Mesodermal cell (in vitro differentiated cells): ENCODE measurements at regions not wholly inside any gene's neighbourhood (a gene's known extent, or its start where the extent isn't known, plus 50 kb on each side); places are given as distances from the start of the nearest gene placed in this dataset.

Source experiments
- H3K27ac ChIP-seq: 2 replicates; pipeline ENCODE4 v1.7.0; 2013; ENCODE audit warnings: mild to moderate bottlenecking, low read depth, low read length, moderate library complexity; ENCODE audit not compliant: severe bottlenecking
- H3K36me3 ChIP-seq: 2 replicates; pipeline ENCODE4 v1.7.1; 2013; ENCODE audit warnings: mild to moderate bottlenecking, low read length, moderate library complexity; ENCODE audit not compliant: control insufficient read depth, insufficient read depth
- H3K4me1 ChIP-seq: one replicate; pipeline ENCODE4 v1.7.1; 2013; ENCODE audit warnings: mild to moderate bottlenecking, low read length; ENCODE audit not compliant: insufficient read depth, control insufficient read depth, poor library complexity, severe bottlenecking
- H3K4me3 ChIP-seq: 2 replicates; pipeline ENCODE4 v1.7.0; 2013; ENCODE audit warnings: low read length, control low read depth, mild to moderate bottlenecking; ENCODE audit not compliant: insufficient read depth, poor library complexity, severe bottlenecking; ENCODE audit errors: extremely low read depth
- H3K9me3 ChIP-seq: 2 replicates; pipeline ENCODE4 v1.7.1; 2013; ENCODE audit warnings: mild to moderate bottlenecking, low read length, moderate library complexity; ENCODE audit not compliant: control insufficient read depth
- WGBS, 2 experiments: methylation state at CpG; one replicate each; pipeline ENCODE4 v1.1.5; 2013; ENCODE audit warnings: missing lambda C conversion rate in 2 of 2; ENCODE audit not compliant: insufficient coverage in 2 of 2; 5-methylcytosine and 5-hydroxymethylcytosine counted together

GRCh38 chr10:84571146-84571545 is 242.8 kb downstream of the CCSER2 start:
- Histone ChIP-seq H3K36me3 (no peaks in the 10 kb centered on the region), H3K4me1 (peaks cover 3% of the 10 kb centered on the region), H3K27ac (no peak overlapping the region), H3K4me3 (no peak overlapping the region), H3K9me3 (no peaks in the 10 kb centered on the region)
- WGBS, 2 experiments, result 95 to 97% methylated on average over 5 to 22 of the region's 22 CpGs

- H3K27ac ChIP-seq, result no peak overlapping the region
- no CpG with 5 or more reads among the region's 1 CpG for WGBS, 2 experiments
- no peak overlapping the region for H3K4me3 ChIP-seq
- H3K9me3 ChIP-seq, result no peaks in the 10 kb centered on the region
- H3K4me1 ChIP-seq, result no peaks in the 10 kb centered on the region
- no peaks in the 10 kb centered on the region for H3K36me3 ChIP-seq
Measured at GRCh38 chr10:84574102-84574501, 245.7 kb downstream of the CCSER2 start.

GRCh38 chr10:84581976-84582375 is 253.6 kb downstream of the CCSER2 start:
- no peaks in the 10 kb centered on the region for H3K9me3 ChIP-seq
- no peak overlapping the region for H3K4me3 ChIP-seq
- H3K4me1 ChIP-seq, result no peaks in the 10 kb centered on the region
- 80 to 84% methylated on average over 6 of the region's 6 CpGs for WGBS, 2 experiments
- no peaks in the 10 kb centered on the region for H3K36me3 ChIP-seq
- H3K27ac ChIP-seq, result no peak overlapping the region

GRCh38 chr10:84583501-84583900 is 255.1 kb downstream of the CCSER2 start:
- H3K36me3 ChIP-seq, result no peaks in the 10 kb centered on the region
- no peak overlapping the region for H3K4me3 ChIP-seq
- H3K4me1 ChIP-seq, result no peaks in the 10 kb centered on the region
- no peak overlapping the region for H3K27ac ChIP-seq
- H3K9me3 ChIP-seq, result no peaks in the 10 kb centered on the region
- WGBS, 2 experiments, result 44 to 51% methylated on average over 4 to 5 of the region's 5 CpGs

- H3K9me3 ChIP-seq, result no peaks in the 10 kb centered on the region
- H3K36me3 ChIP-seq, result no peaks in the 10 kb centered on the region
- H3K4me3 ChIP-seq, result no peak overlapping the region
- no peak overlapping the region for H3K27ac ChIP-seq
- H3K4me1 ChIP-seq, result no peaks in the 10 kb centered on the region
Measured at GRCh38 chr10:84587789-84588188, 259.4 kb downstream of the CCSER2 start.

- Histone ChIP-seq H3K4me1 (no peaks in the 10 kb centered on the region), H3K4me3 (no peak overlapping the region), H3K27ac (no peak overlapping the region), H3K9me3 (no peaks in the 10 kb centered on the region), H3K36me3 (no peaks in the 10 kb centered on the region)
- 80 to 93% methylated on average over 3 to 5 of the region's 5 CpGs for WGBS, 2 experiments
Measured at GRCh38 chr10:84588426-84588825, 260.0 kb downstream of the CCSER2 start.

GRCh38 chr10:84588971-84589370 is 260.6 kb downstream of the CCSER2 start:
- Histone ChIP-seq H3K4me1 (no peaks in the 10 kb centered on the region), H3K4me3 (no peak overlapping the region), H3K27ac (no peak overlapping the region), H3K9me3 (no peaks in the 10 kb centered on the region), H3K36me3 (no peaks in the 10 kb centered on the region)
- WGBS, 2 experiments, result 82 to 90% methylated on average over 2 of the region's 2 CpGs

- WGBS, 2 experiments, result 78 to 86% methylated on average over 3 of the region's 4 CpGs
- Histone ChIP-seq H3K4me1 (no peaks in the 10 kb centered on the region), H3K4me3 (no peak overlapping the region), H3K27ac (no peak overlapping the region), H3K36me3 (no peaks in the 10 kb centered on the region), H3K9me3 (no peaks in the 10 kb centered on the region)
Measured at GRCh38 chr10:84589526-84590205, 261.3 kb downstream of the CCSER2 start.

GRCh38 chr10:84590327-84591193 is 262.2 kb downstream of the CCSER2 start:
- H3K4me1 ChIP-seq, result no peaks in the 10 kb centered on the region
- 90 to 92% methylated on average over 9 to 11 of the region's 14 CpGs for WGBS, 2 experiments
- no peak overlapping the region for H3K27ac ChIP-seq
- no peaks in the 10 kb centered on the region for H3K9me3 ChIP-seq
- no peak overlapping the region for H3K4me3 ChIP-seq
- no peaks in the 10 kb centered on the region for H3K36me3 ChIP-seq

- H3K36me3 ChIP-seq, result no peaks in the 10 kb centered on the region
- peaks cover 7% of the 10 kb centered on the region for H3K9me3 ChIP-seq
- no peak overlapping the region for H3K4me3 ChIP-seq
- H3K4me1 ChIP-seq, result no peaks in the 10 kb centered on the region
- 87 to 95% methylated on average over 7 of the region's 7 CpGs for WGBS, 2 experiments
- H3K27ac ChIP-seq, result no peak overlapping the region
Measured at GRCh38 chr10:84593506-84593905, 265.1 kb downstream of the CCSER2 start.

GRCh38 chr10:84596585-84596984 is 268.2 kb downstream of the CCSER2 start:
- Histone ChIP-seq H3K9me3 (peaks cover 8% of the 10 kb centered on the region), H3K27ac (no peak overlapping the region), H3K36me3 (no peaks in the 10 kb centered on the region), H3K4me3 (no peak overlapping the region), H3K4me1 (no peaks in the 10 kb centered on the region)
- 91% methylated on average over 3 to 4 of the region's 4 CpGs for WGBS, 2 experiments
